HG03378 (cell line): ENCODE measurements at regions not wholly inside any gene's neighbourhood (a gene's known extent, or its start where the extent isn't known, plus 50 kb on each side); places are given as distances from the start of the nearest gene placed in this dataset.

Experiments used
- ATAC-seq: cut with Tn5 transposase; IDR thresholded peaks from one replicate; pipeline ENCODE4 v1.9.1; 2021; ENCODE audit warnings: mild to moderate bottlenecking, moderate library complexity; ENCODE audit not compliant: unreplicated experiment

- no peak for ATAC-seq
Observed at GRCh38 chr5:61621202-61621650, 289.2 kb downstream of the ZSWIM6 start.

GRCh38 chr5:61622156-61622555 lies 290.1 kb downstream of the ZSWIM6 start:
- no peak for ATAC-seq

GRCh38 chr5:61623401-61624069 lies 291.5 kb downstream of the ZSWIM6 start:
- no peak for ATAC-seq

- no peak for ATAC-seq
Observed at GRCh38 chr5:61624553-61625136, 292.6 kb downstream of the ZSWIM6 start.

- no peak for ATAC-seq
Observed at GRCh38 chr5:61625137-61625561, 293.1 kb downstream of the ZSWIM6 start.

GRCh38 chr5:61625681-61626621 lies 293.9 kb downstream of the ZSWIM6 start:
- no peak for ATAC-seq

GRCh38 chr5:61626639-61627282 lies 294.7 kb downstream of the ZSWIM6 start:
- no peak for ATAC-seq

- no peak for ATAC-seq
Observed at GRCh38 chr5:61627531-61627930, 295.5 kb downstream of the ZSWIM6 start.

- no peak for ATAC-seq
Observed at GRCh38 chr5:61630908-61631307, 298.9 kb downstream of the ZSWIM6 start.

GRCh38 chr5:61631438-61631941 lies 299.4 kb downstream of the ZSWIM6 start:
- ATAC-seq = no peak

- no peak for ATAC-seq
Observed at GRCh38 chr5:61632064-61632463, 300.0 kb downstream of the ZSWIM6 start.

- ATAC-seq = no peak
Observed at GRCh38 chr5:61635271-61635670, 303.2 kb downstream of the ZSWIM6 start.

- no peak for ATAC-seq
Observed at GRCh38 chr5:61637566-61637965, 305.5 kb downstream of the ZSWIM6 start.

- ATAC-seq = no peak
Observed at GRCh38 chr5:61638476-61638875, 306.4 kb downstream of the ZSWIM6 start.

- no peak for ATAC-seq
Observed at GRCh38 chr5:61640179-61641021, 308.3 kb downstream of the ZSWIM6 start.

- ATAC-seq = no peak
Observed at GRCh38 chr5:61641748-61642565, 309.9 kb downstream of the ZSWIM6 start.

GRCh38 chr5:61647672-61648071 lies 315.6 kb downstream of the ZSWIM6 start:
- ATAC-seq = no peak

GRCh38 chr5:61649231-61649630 lies 317.2 kb downstream of the ZSWIM6 start:
- ATAC-seq = no peak

- ATAC-seq = no peak
Observed at GRCh38 chr5:61649971-61650370, 317.9 kb downstream of the ZSWIM6 start.
